Upper lobe of right lung (tissue), 1 donor: ENCODE measurements at regions not wholly inside any gene's neighbourhood (a gene's known extent, or its start where the extent isn't known, plus 50 kb on each side); places are given as distances from the start of the nearest gene placed in this dataset.

Experiments used
- ATAC-seq: fragments of 200-7000 bp; cut with Tn5 transposase; one replicate; pipeline ENCODE4 v1.9.1; 2020; ENCODE audit warnings: mild to moderate bottlenecking, moderate library complexity
- DNase-seq: peaks from one replicate; pipeline ENCODE4 v3.0.0-alpha.2; 2020
- H3K27ac ChIP-seq: fragments of 200-600 bp; one replicate; pipeline ENCODE4 v1.8.0; 2022
- H3K27me3 ChIP-seq: fragments of 200-600 bp; one replicate; pipeline ENCODE4 v1.8.0; 2022; ENCODE audit warnings: mild to moderate bottlenecking
- H3K36me3 ChIP-seq: fragments of 200-600 bp; one replicate; pipeline ENCODE4 v1.8.0; 2022
- H3K4me1 ChIP-seq: fragments of 200-600 bp; one replicate; pipeline ENCODE4 v1.8.0; 2022
- H3K4me3 ChIP-seq: fragments of 200-600 bp; one replicate; pipeline ENCODE4 v1.8.0; 2022; ENCODE audit warnings: mild to moderate bottlenecking
- H3K9me3 ChIP-seq: fragments of 200-600 bp; one replicate; pipeline ENCODE4 v1.8.0; 2022
- CTCF ChIP-seq: fragments of 200-600 bp; IDR thresholded peaks from one replicate; pipeline ENCODE4 v1.8.0; 2022; ENCODE audit warnings: antibody characterized with exemption
- intact Hi-C: fragments of 100-400 bp; cut with DNase I; formaldehyde crosslinking; loops from one replicate; pipeline ENCODE4 v1.11.0; 2022
- donor health status: DM: no; HTN: yes; CAD: no; lungs with severe emphysema.

- no peaks in the 10 kb centered on the region for H3K27me3 ChIP-seq
- no peak for TF ChIP-seq CTCF
- no peak overlapping the region for H3K27ac ChIP-seq
- no peak overlapping the region for H3K4me3 ChIP-seq
- DNase-seq = no peak
- intact Hi-C loops = no loop called here
- no peak for ATAC-seq
- H3K4me1 ChIP-seq = no peaks in the 10 kb centered on the region
- no peaks in the 10 kb centered on the region for H3K9me3 ChIP-seq
- H3K36me3 ChIP-seq = no peaks in the 10 kb centered on the region
Measured at GRCh38 chr14:36428350-36428749, 91.7 kb downstream of the NKX2-1 start.

GRCh38 chr14:36426836-36427235 lies 93.2 kb downstream of the NKX2-1 start:
- H3K27me3 ChIP-seq = no peaks in the 10 kb centered on the region
- no peak overlapping the region for H3K27ac ChIP-seq
- intact Hi-C loops = no loop called here
- no peaks in the 10 kb centered on the region for H3K4me1 ChIP-seq
- ATAC-seq = no peak
- H3K4me3 ChIP-seq = no peak overlapping the region
- no peaks in the 10 kb centered on the region for H3K9me3 ChIP-seq
- no peak for DNase-seq
- H3K36me3 ChIP-seq = no peaks in the 10 kb centered on the region
- no peak for TF ChIP-seq CTCF

GRCh38 chr14:36426113-36426512 lies 93.9 kb downstream of the NKX2-1 start:
- DNase-seq (no peak), ATAC-seq (no peak)
- no peak overlapping the region for H3K4me3 ChIP-seq
- no peaks in the 10 kb centered on the region for H3K27me3 ChIP-seq
- H3K27ac ChIP-seq = no peak overlapping the region
- no peaks in the 10 kb centered on the region for H3K36me3 ChIP-seq
- H3K9me3 ChIP-seq = no peaks in the 10 kb centered on the region
- H3K4me1 ChIP-seq = no peaks in the 10 kb centered on the region
- no peak for TF ChIP-seq CTCF
- intact Hi-C loops = no loop called here

- no peak overlapping the region for H3K4me3 ChIP-seq
- ATAC-seq = no peak
- intact Hi-C loops = no loop called here
Measured at GRCh38 chr14:36424478-36425102, 95.4 kb downstream of the NKX2-1 start.

GRCh38 chr14:36423430-36423829 lies 96.6 kb downstream of the NKX2-1 start:
- intact Hi-C loops = no loop called here
- no peak for ATAC-seq
- no peaks in the 10 kb centered on the region for H3K27me3 ChIP-seq
- H3K36me3 ChIP-seq = no peaks in the 10 kb centered on the region
- no peak for DNase-seq
- no peak for TF ChIP-seq CTCF
- H3K9me3 ChIP-seq = no peaks in the 10 kb centered on the region
- no peak overlapping the region for H3K4me3 ChIP-seq
- H3K27ac ChIP-seq = no peak overlapping the region
- no peaks in the 10 kb centered on the region for H3K4me1 ChIP-seq

More at GRCh38 chr14:36424478-36425102, 95.4 kb downstream of the NKX2-1 start:
- Histone ChIP-seq H3K9me3 (no peaks in the 10 kb centered on the region), H3K27ac (no peak overlapping the region), H3K27me3 (no peaks in the 10 kb centered on the region), H3K36me3 (no peaks in the 10 kb centered on the region), H3K4me1 (no peaks in the 10 kb centered on the region)
- no peak for DNase-seq
- TF ChIP-seq CTCF = no peak
